Kidney epithelial cell (primary cell): ENCODE measurements at regions not wholly inside any gene's neighbourhood (a gene's known extent, or its start where the extent isn't known, plus 50 kb on each side); places are given as distances from the start of the nearest gene placed in this dataset.

Experiments
- DNase-seq: peaks from one replicate; pipeline ENCODE4 v3.0.0-alpha.2; 2010; ENCODE audit warnings: low read depth
- H3K27me3 ChIP-seq: 2 replicates; pipeline ENCODE4 v1.6.0; 2011; ENCODE audit warnings: low read length; ENCODE audit not compliant: control insufficient read depth, insufficient read depth
- H3K36me3 ChIP-seq: 2 replicates; pipeline ENCODE4 v1.5.1; 2011; ENCODE audit warnings: low read length; ENCODE audit not compliant: control insufficient read depth, insufficient read depth
- H3K4me3 ChIP-seq: 2 replicates; pipeline ENCODE4 v1.5.1; 2011; ENCODE audit warnings: low read depth, mild to moderate bottlenecking, control low read depth, low read length
- TF ChIP-seq, protein P1 (sequence below): IDR thresholded peaks from 2 replicates; pipeline ENCODE4 v1.5.1; 2011; ENCODE audit warnings: mild to moderate bottlenecking, moderate library complexity, low read length, control low read depth, inconsistent platforms; ENCODE audit not compliant: insufficient read depth, poor library complexity, severe bottlenecking

DNA sequence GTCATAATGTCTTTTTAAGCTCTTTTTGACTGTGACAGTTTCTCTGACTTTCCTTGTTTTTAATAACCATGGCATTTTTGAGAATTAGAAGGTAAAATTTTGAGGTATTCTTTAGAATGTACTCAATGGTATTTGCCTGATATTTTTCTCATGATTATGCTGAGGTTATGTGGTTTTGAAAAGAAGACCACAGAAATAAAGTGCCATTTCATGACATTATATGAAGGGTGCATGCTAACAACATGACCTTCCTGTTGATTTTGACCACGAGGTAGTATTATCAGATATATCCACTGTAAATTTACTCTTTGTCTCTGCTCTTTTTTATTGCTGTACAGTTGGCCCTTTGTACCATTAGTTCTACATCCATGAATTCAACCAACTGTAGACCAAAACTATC is 1418.5 kb downstream of the PLA2G4A start:
- Histone ChIP-seq H3K4me3 (no peak overlapping the region), H3K36me3 (no peaks in the 10 kb centered on the region), H3K27me3 (no peaks in the 10 kb centered on the region)
- no peak for DNase-seq
- TF ChIP-seq, protein P1, sequence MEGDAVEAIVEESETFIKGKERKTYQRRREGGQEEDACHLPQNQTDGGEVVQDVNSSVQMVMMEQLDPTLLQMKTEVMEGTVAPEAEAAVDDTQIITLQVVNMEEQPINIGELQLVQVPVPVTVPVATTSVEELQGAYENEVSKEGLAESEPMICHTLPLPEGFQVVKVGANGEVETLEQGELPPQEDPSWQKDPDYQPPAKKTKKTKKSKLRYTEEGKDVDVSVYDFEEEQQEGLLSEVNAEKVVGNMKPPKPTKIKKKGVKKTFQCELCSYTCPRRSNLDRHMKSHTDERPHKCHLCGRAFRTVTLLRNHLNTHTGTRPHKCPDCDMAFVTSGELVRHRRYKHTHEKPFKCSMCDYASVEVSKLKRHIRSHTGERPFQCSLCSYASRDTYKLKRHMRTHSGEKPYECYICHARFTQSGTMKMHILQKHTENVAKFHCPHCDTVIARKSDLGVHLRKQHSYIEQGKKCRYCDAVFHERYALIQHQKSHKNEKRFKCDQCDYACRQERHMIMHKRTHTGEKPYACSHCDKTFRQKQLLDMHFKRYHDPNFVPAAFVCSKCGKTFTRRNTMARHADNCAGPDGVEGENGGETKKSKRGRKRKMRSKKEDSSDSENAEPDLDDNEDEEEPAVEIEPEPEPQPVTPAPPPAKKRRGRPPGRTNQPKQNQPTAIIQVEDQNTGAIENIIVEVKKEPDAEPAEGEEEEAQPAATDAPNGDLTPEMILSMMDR = no peak

DNA sequence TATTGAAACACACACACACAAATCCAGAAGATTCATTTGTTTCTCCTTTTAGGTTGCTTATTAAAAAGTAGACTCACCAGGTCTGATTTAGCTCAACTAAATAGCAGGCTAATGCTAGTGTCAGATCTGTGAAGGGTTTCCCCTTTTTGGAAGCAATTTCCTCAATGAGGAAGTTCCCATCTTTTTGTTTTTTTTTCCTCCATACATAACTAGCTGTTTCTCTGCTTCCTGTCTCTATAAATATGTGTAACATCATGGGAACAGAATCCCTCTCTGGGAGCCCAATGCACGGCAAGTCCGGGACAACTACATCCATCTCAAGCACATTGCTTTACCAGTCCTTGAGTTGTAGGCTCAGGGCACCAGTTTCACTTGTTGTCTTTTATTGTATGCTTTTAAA is 1421.1 kb downstream of the PLA2G4A start:
- TF ChIP-seq, protein P1 = no peak
- H3K36me3 ChIP-seq = no peaks in the 10 kb centered on the region
- DNase-seq = no peak
- no peak overlapping the region for H3K4me3 ChIP-seq
- no peaks in the 10 kb centered on the region for H3K27me3 ChIP-seq

DNA sequence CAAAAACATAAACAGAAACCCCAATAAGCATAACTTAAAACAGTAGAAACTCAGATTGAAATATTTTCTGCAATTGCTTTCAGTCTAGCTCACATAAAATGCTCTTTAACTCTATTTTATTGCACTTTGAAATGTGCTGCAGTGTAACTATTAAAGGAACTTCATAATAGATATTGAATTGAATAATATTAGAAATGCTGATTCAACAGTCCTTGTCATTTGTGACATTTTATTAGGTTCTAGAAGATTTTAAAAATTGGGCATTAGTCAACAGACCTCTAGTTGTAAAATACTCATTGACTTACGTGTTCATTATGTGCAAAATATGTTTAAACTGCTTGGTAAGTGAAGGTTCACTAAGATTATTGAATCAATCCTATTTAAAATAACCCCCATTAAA is 1422.3 kb downstream of the PLA2G4A start:
- TF ChIP-seq, protein P1 = no peak

DNA sequence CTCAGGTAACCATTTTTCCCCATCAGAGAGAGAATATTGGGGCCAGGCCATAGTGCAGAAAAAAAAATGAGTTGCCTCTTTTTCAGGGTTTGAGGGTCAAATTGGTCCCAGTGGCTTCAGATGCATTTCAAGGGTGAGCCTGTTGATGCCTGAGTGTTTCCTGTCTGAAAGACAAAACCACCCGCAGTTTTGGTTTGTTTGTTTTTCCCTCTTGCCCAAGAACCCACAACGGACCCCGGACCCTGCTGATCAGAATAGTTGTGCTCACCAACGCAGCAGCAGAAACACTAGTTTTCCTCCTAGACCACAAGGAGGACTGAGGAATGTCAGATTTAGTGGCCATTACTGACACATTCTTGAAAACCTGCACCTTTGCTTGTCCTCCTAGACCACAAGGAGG is 1433.1 kb downstream of the PLA2G4A start:
- TF ChIP-seq, protein P1 = no peak
- H3K36me3 ChIP-seq = no peaks in the 10 kb centered on the region
- H3K4me3 ChIP-seq = no peak overlapping the region
- DNase-seq = no peak
- no peaks in the 10 kb centered on the region for H3K27me3 ChIP-seq

More for the DNA sequence above, 1422.3 kb downstream of the PLA2G4A start:
- no peak overlapping the region for H3K4me3 ChIP-seq
- no peak for DNase-seq
- no peaks in the 10 kb centered on the region for H3K27me3 ChIP-seq
- no peaks in the 10 kb centered on the region for H3K36me3 ChIP-seq

DNA sequence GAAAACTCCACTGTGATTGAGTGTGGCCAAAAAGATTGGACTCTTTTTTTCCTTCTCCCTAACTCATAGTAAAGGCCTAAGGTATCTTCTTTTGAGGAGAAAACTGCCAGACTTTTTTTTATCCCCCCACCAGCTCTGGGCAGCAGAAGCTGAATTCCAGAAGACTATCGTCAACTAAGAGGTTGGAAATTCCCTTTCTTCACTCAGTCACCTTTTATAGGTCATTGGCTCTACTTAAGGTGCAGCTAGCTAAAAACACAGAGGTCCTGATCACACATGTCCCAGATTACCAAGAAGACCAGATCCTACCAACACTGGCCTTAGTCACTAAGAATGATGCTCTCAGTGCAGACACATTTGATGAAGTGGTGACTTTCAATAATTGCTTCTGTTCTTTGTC is 1441.2 kb downstream of the PLA2G4A start:
- no peak for DNase-seq
- TF ChIP-seq, protein P1 = no peak

DNA sequence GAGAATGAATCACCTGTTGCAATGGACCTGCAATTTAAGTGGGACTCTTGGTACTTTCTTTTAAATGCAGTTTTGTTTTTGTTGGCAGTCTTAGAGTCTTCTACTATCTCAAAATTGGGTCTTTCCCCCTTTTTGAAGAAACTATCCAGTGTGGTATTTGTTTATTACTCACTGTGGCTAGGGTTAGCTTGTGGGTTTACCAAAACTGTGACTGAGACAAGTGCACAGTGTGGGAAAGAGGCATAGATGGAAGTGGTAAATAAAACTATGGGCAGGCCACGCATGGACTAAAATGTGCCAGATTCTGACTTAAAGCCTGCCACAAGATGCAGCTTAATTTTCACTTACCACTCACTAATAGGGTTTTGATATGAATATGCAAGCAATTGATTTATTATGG is 1441.7 kb downstream of the PLA2G4A start:
- H3K36me3 ChIP-seq = no peaks in the 10 kb centered on the region
- TF ChIP-seq, protein P1 = no peak
- no peak for DNase-seq
- no peaks in the 10 kb centered on the region for H3K27me3 ChIP-seq
- no peak overlapping the region for H3K4me3 ChIP-seq

More for the DNA sequence above, 1441.2 kb downstream of the PLA2G4A start:
- Histone ChIP-seq H3K4me3 (no peak overlapping the region), H3K27me3 (no peaks in the 10 kb centered on the region), H3K36me3 (no peaks in the 10 kb centered on the region)
